Spinal cord (tissue), 9 donors: ENCODE measurements at regions not wholly inside any gene's neighbourhood (a gene's known extent, or its start where the extent isn't known, plus 50 kb on each side); places are given as distances from the start of the nearest gene placed in this dataset.
"Not testable (repeated sequence)": the region's sequence is repeated elsewhere in the genome, so short reads cannot be mapped to it uniquely, and the experiment has no call there.

Experiments
- DNase-seq, 6 donors: peaks; one replicate each; pipeline versions ENCODE4 v3.0.0 to v3.0.0-alpha.2; 2013 to 2015; ENCODE audit warnings: low spot score in 6 of 6, low read depth in 4 of 6
- H3K27ac ChIP-seq: one replicate; pipeline ENCODE4 v1.5.1; 2013; ENCODE audit warnings: low read depth, low read length, control low read depth
- H3K27me3 ChIP-seq: one replicate; pipeline ENCODE4 v1.6.1; 2013; ENCODE audit warnings: low read length; ENCODE audit not compliant: control insufficient read depth, insufficient read depth
- H3K36me3 ChIP-seq: one replicate; pipeline ENCODE4 v1.6.1; 2013; ENCODE audit warnings: low read length; ENCODE audit not compliant: control insufficient read depth, insufficient read depth
- H3K4me1 ChIP-seq: one replicate; pipeline ENCODE4 v1.6.1; 2013; ENCODE audit warnings: low read length; ENCODE audit not compliant: control insufficient read depth, insufficient read depth
- H3K4me3 ChIP-seq: one replicate; pipeline ENCODE4 v1.5.1; 2013; ENCODE audit warnings: low read depth, low read length, control low read depth
- H3K9me3 ChIP-seq: one replicate; pipeline ENCODE4 v1.6.1; 2013; ENCODE audit warnings: low read length; ENCODE audit not compliant: control insufficient read depth, insufficient read depth
- WGBS: methylation state at CpG from one replicate; pipeline ENCODE4 v1.1.5; 2013; ENCODE audit warnings: missing lambda C conversion rate; ENCODE audit not compliant: insufficient coverage; 5-methylcytosine and 5-hydroxymethylcytosine counted together
- donor health status: healthy.

- no peak overlapping the region for H3K4me3 ChIP-seq
- DNase-seq, result no peak
- no peaks in the 10 kb centered on the region for H3K4me1 ChIP-seq
- H3K9me3 ChIP-seq, result no peaks in the 10 kb centered on the region
- H3K36me3 ChIP-seq, result no peaks in the 10 kb centered on the region
- H3K27ac ChIP-seq, result no peak overlapping the region
- no peaks in the 10 kb centered on the region for H3K27me3 ChIP-seq
Measured at GRCh38 chrX:102845020-102845419, 92.1 kb upstream of the RAB40AL start.

DNA sequence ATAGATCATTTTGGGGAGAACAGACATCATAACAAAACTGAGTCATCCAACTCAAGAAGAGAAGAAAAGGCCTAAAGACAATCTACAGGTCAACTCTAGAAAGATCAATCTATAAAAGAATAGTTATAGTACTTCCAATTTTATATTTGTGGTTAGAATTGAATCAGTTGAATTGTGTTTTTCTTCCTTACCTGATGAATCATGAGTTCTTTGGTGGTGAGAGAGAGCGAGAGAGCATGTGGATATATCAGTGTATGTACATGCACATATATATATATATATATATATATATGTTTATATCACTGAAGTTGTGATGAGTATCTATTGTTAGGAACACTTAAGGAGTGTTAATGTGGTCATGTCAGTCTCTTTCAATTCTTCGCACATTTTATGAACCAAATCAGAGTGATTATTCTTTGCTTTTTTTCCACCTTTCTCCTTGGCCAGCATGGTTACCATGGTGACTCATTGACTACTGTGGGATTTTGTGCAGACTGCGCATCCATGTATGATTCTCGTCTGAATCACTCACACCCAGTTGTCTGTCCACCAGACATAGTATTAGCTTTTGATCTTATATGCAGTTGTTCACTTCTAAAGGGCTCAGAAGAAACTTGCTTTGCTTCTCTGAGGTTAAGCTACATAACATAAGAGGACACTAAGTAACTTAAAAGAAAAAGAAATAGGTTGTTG, 90.4 kb upstream of the RAB40AL start:
- WGBS, result 80% methylated on average over 1 of the region's 4 CpGs
- H3K9me3 ChIP-seq, result no peaks in the 10 kb centered on the region

GRCh38 chrX:102847362-102847761, 89.7 kb upstream of the RAB40AL start:
- no peak for DNase-seq
- WGBS, result no CpG with 5 or more reads among the region's 2 CpGs

More for the DNA sequence above, 90.4 kb upstream of the RAB40AL start:
- no peak overlapping the region for H3K27ac ChIP-seq
- no peak for DNase-seq
- no peaks in the 10 kb centered on the region for H3K27me3 ChIP-seq
- no peaks in the 10 kb centered on the region for H3K4me1 ChIP-seq
- no peaks in the 10 kb centered on the region for H3K36me3 ChIP-seq
- no peak overlapping the region for H3K4me3 ChIP-seq

DNA sequence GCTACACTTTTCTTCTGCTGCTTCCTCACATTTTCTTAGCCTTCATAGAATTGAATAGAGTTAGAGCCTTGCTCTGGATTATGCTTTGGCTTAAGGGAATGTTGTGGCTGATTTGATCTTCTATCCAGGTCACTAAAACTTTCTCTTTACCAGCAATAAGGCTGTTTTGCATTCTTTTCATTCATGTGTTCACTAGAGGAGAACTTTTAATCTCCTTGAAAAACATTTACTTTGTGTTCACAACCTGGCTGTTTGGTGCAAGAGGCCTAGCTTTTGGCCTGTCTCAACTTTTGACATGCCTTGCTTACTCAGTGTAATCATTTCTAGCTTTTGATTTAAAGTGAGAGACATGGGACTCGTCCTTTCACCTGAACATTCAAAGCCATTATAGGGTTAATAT, 87.7 kb upstream of the RAB40AL start:
- Histone ChIP-seq H3K4me1 (no peaks in the 10 kb centered on the region), H3K9me3 (no peaks in the 10 kb centered on the region), H3K27me3 (no peaks in the 10 kb centered on the region), H3K36me3 (no peaks in the 10 kb centered on the region), H3K4me3 (no peak overlapping the region), H3K27ac (no peak overlapping the region)
- WGBS, result no CpG with 5 or more reads among the region's 1 CpG
- no peak for DNase-seq

More at GRCh38 chrX:102847362-102847761, 89.7 kb upstream of the RAB40AL start:
- H3K27me3 ChIP-seq, result no peaks in the 10 kb centered on the region
- no peaks in the 10 kb centered on the region for H3K36me3 ChIP-seq
- no peak overlapping the region for H3K4me3 ChIP-seq
- H3K27ac ChIP-seq, result no peak overlapping the region
- H3K9me3 ChIP-seq, result no peaks in the 10 kb centered on the region
- no peaks in the 10 kb centered on the region for H3K4me1 ChIP-seq

DNA sequence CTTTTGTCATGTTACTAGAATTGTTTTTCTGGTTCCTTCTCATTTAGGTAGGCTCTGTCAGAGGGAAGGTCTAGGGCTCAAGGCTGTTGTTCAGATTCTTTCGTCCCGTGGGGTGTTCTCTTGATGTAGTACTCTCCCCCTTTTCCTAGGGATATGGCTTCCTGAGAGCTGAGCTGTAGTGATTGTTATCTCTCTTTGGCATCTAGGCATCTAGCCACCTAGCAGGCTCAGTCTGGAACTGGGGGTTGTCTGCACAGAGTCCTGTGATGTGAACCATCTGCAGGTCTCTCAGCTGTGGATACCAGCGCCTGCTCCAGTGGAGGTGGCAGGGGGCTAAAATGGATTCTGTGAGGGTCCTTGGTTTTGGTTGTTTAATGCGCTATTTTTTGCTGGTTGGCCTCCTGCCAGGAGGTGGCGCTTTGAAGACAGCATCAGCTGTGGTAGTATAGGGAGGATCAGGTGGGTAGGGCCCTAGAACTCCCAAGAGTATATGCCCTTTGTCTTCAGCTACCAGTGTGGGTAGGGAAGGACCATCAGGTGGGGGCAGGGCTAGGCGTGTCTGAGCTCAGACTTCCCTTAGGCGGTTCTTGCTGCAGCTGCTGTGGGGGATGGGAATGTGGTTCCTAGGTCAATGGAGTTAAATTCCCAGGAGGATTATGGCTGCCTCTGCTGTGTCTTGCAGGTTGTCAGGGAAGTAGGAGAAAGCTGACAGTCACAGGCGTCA, 78.1 kb upstream of the RAB40AL start:
- H3K4me1 ChIP-seq, H3K27me3 ChIP-seq, H3K9me3 ChIP-seq, DNase-seq, H3K4me3 ChIP-seq, H3K36me3 ChIP-seq, H3K27ac ChIP-seq: not testable (repeated sequence)
- WGBS, result 76% methylated on average over 6 of the region's 8 CpGs

DNA sequence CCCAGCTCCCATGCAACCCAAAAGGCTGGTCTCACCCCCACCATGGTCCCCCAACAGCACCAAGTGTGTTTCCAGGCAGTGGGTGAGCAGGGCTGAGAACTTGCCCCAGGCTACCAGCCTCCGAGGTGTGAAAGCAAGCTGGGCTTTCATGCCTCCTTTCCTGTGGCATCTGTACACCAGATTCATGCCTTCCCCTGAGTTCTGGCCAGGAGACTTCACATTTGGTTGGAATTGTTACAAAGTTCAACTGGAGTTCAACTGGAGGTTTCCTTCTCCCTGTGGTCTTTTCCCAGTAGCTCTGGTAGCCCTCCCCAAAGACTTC, 77.6 kb upstream of the RAB40AL start:
- no peaks in the 10 kb centered on the region for H3K9me3 ChIP-seq
- WGBS, result 100% methylated on average over 1 of the region's 1 CpG
- peaks cover 2% of the 10 kb centered on the region for H3K27me3 ChIP-seq
- no peak for DNase-seq
- peaks cover 4% of the 10 kb centered on the region for H3K36me3 ChIP-seq
- H3K27ac ChIP-seq, result no peak overlapping the region
- H3K4me1 ChIP-seq, result no peaks in the 10 kb centered on the region
- H3K4me3 ChIP-seq, result no peak overlapping the region

GRCh38 chrX:102860235-102860634, 76.8 kb upstream of the RAB40AL start:
- H3K36me3 ChIP-seq, result peaks cover 4% of the 10 kb centered on the region
- no peaks in the 10 kb centered on the region for H3K9me3 ChIP-seq
- no CpG with 5 or more reads among the region's 1 CpG for WGBS
- H3K27ac ChIP-seq, result no peak overlapping the region
- H3K4me3 ChIP-seq, result no peak overlapping the region
- H3K27me3 ChIP-seq, result peaks cover 2% of the 10 kb centered on the region
- H3K4me1 ChIP-seq, result no peaks in the 10 kb centered on the region
- no peak for DNase-seq

DNA sequence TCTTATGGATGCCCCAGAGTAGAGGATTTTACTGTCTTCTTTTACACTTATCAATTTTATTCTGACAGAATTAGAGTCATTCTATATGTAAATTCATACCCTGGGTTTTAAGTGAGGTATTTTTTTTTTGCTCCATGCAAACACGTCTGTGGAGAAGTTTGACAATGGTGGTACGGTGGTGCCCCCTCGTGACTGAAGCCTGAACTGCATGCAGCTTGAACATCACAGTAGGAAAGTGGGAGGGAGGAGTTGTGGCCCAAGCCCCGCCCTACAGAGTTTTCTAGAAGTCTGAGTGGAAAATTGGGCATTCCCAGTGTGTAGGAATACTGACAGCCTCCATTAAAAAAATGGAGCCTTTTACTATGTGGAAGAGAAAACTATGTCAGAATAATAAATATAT, 73.3 kb upstream of the RAB40AL start:
- peak; percentile 17 to 91 (median 54) for DNase-seq
- Histone ChIP-seq H3K36me3 (peaks cover 4% of the 10 kb centered on the region), H3K4me1 (no peaks in the 10 kb centered on the region), H3K27me3 (peaks cover 2% of the 10 kb centered on the region), H3K9me3 (no peaks in the 10 kb centered on the region), H3K27ac (no peak overlapping the region), H3K4me3 (no peak overlapping the region)
- WGBS, result 7% methylated on average over 2 of the region's 4 CpGs

- DNase-seq, result no peak
- Histone ChIP-seq H3K4me3 (no peak overlapping the region), H3K27ac (no peak overlapping the region), H3K27me3 (no peaks in the 10 kb centered on the region), H3K36me3 (no peaks in the 10 kb centered on the region), H3K4me1 (no peaks in the 10 kb centered on the region), H3K9me3 (no peaks in the 10 kb centered on the region)
- WGBS, result no CpG with 5 or more reads among the region's 2 CpGs
Measured at GRCh38 chrX:102866981-102867656, 70.0 kb upstream of the RAB40AL start.

DNA sequence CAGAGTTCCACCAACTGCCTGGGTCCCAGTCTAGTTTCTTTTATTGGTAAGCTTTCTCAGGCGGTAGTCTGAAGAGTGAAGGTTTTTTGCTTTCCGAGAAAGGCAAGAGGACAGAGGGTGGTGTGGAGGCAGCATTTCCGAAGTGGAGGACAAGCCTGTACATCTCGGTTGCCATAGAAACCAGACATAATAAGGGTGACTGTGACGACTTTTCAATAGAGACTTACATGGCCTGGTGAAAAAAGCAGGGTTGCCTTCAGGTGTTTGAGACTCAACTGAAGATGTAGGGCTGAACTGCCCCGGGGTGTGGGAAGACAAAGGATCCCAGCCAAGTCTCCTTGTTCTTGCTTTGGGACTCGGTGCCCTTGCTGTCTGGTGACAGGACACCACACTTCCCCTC, 53.6 kb upstream of the RAB40AL start:
- 62% methylated on average over 7 of the region's 7 CpGs for WGBS
- H3K27ac ChIP-seq, result no peak overlapping the region
- no peak overlapping the region for H3K4me3 ChIP-seq
- H3K36me3 ChIP-seq, result no peaks in the 10 kb centered on the region
- no peaks in the 10 kb centered on the region for H3K4me1 ChIP-seq
- H3K27me3 ChIP-seq, result no peaks in the 10 kb centered on the region
- no peaks in the 10 kb centered on the region for H3K9me3 ChIP-seq
- no peak for DNase-seq
